ENCODE measurements at regions not wholly inside any gene's neighbourhood (a gene's known extent, or its start where the extent isn't known, plus 50 kb on each side); places are given as distances from the start of the nearest gene placed in this dataset.

- TF ChIP-seq CTCF (IDR thresholded peaks at IDR 0.05; ENCODE audit: control extremely low read depth, extremely low read depth), result no peak
- Histone ChIP-seq H3K4me3 (no peak overlapping the region), H3K27ac (ENCODE audit: low read depth in 1 of 2, low read length in 1 of 2) (no peak overlapping the region), H3K4me1 (ENCODE audit: control insufficient read depth in 5 of 5, insufficient read depth in 5 of 5, low read length in 5 of 5) (peaks cover 5 to 25% (median 14%) of the 10 kb centered on the region in 5 donors), H3K27me3 (ENCODE audit: control insufficient read depth in 3 of 3, insufficient read depth in 3 of 3, low read length in 2 of 3) (no peaks in the 10 kb centered on the region), H3K36me3 (ENCODE audit: control insufficient read depth in 4 of 4, insufficient read depth in 4 of 4, low read length in 4 of 4) (no peaks in the 10 kb centered on the region), H3K9ac (ENCODE audit: insufficient read depth in 1 of 2, low read length in 2 of 2) (no peak overlapping the region), H3K9me3 (ENCODE audit: control insufficient read depth in 4 of 4, insufficient read depth in 3 of 4, low read length in 3 of 4) (no peaks in the 10 kb centered on the region)
- no peak for ATAC-seq (ENCODE audit: insufficient read depth, low FRiP score)
- 95 to 97% methylated on average over 9 of the region's 9 CpGs for WGBS, 2 donors
- DNase-seq, result no peak
Measured at GRCh38 chr9:129380961-129381401, 202.9 kb upstream of the IER5L start.

DNA sequence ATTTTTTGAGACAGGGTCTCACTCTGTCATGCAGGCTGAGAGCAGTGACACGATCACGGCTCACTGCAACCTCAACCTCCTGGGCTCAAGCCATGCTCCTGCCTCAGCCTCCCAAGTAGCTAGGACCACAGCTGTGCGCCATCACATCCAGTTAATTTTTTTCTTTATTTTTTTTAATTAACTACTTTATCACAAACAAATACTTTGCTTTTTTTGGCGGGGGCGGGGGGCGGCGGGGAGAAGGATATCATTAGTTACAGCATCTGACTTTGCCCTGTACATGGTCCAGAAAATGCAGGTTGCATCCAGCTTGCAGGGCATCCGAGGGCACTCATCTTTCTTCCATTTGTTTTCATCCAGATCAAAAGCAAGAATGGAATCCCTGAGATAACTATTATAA, 201.8 kb upstream of the IER5L start:
- H3K4me1 ChIP-seq (ENCODE audit: control insufficient read depth in 5 of 5, insufficient read depth in 5 of 5, low read length in 5 of 5), result peaks cover 5 to 25% (median 14%) of the 10 kb centered on the region in 5 donors
- no peaks in the 10 kb centered on the region for H3K9me3 ChIP-seq (ENCODE audit: control insufficient read depth in 4 of 4, insufficient read depth in 3 of 4, low read length in 3 of 4)
- H3K4me3 ChIP-seq, result no peak overlapping the region
- no peaks in the 10 kb centered on the region for H3K27me3 ChIP-seq (ENCODE audit: control insufficient read depth in 3 of 3, insufficient read depth in 3 of 3, low read length in 2 of 3)
- no peaks in the 10 kb centered on the region for H3K36me3 ChIP-seq (ENCODE audit: control insufficient read depth in 4 of 4, insufficient read depth in 4 of 4, low read length in 4 of 4)
- no peak for ATAC-seq (ENCODE audit: insufficient read depth, low FRiP score)
- H3K27ac ChIP-seq (ENCODE audit: low read depth in 1 of 2, low read length in 1 of 2), result no peak overlapping the region
- WGBS, 2 donors, result 81 to 91% methylated on average over 8 of the region's 8 CpGs
- peak in 2 of 3 donors; percentile 64 to 72 for DNase-seq
- TF ChIP-seq CTCF (IDR thresholded peaks at IDR 0.05; ENCODE audit: control extremely low read depth, extremely low read depth), result no peak
- peak overlapping the region in 1 of 2 donors; percentile 30 for H3K9ac ChIP-seq (ENCODE audit: insufficient read depth in 1 of 2, low read length in 2 of 2)

DNA sequence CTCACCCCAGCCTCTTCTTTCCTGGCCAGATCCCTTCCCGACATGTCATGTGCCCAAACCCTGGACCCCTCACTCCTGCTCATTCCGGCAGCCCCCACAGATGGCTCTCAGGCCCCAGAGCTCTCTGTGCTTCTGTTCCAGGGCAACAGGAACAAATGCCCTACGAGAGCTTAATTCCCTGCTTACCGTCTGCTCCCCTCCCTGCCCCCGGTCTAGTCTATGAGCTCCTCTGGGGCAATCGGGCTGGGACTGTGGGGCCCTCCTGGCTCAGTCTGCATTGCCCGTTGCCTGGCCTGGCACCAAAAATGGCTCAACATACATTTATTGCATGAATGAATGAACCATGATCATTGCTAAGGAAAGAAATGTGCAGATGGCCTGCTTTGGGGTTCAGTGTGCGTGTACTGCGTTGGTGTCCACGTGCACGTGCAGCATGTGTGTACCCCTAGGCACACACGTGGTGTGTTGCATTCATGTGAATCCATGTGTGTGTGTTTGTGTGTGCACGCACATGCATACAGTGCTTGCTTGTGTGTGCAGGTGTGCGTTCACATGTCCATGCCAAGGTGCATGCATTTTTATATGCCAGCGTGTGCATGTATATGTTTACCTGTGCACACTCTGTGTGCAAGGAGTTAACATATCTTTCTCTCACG, 201.2 kb upstream of the IER5L start:
- peak overlapping the region in 1 of 2 donors; percentile 26 for H3K9ac ChIP-seq (ENCODE audit: insufficient read depth in 1 of 2, low read length in 2 of 2)
- 89 to 91% methylated on average over 16 of the region's 16 CpGs for WGBS, 2 donors
- no peaks in the 10 kb centered on the region for H3K36me3 ChIP-seq (ENCODE audit: control insufficient read depth in 4 of 4, insufficient read depth in 4 of 4, low read length in 4 of 4)
- peaks cover 5 to 25% (median 14%) of the 10 kb centered on the region in 5 donors for H3K4me1 ChIP-seq (ENCODE audit: control insufficient read depth in 5 of 5, insufficient read depth in 5 of 5, low read length in 5 of 5)
- no peaks in the 10 kb centered on the region for H3K9me3 ChIP-seq (ENCODE audit: control insufficient read depth in 4 of 4, insufficient read depth in 3 of 4, low read length in 3 of 4)
- H3K27ac ChIP-seq (ENCODE audit: low read depth in 1 of 2, low read length in 1 of 2), result no peak overlapping the region
- ATAC-seq (ENCODE audit: insufficient read depth, low FRiP score) (no peak), DNase-seq (no peak)
- TF ChIP-seq CTCF (IDR thresholded peaks at IDR 0.05; ENCODE audit: control extremely low read depth, extremely low read depth), result no peak
- H3K4me3 ChIP-seq, result no peak overlapping the region
- H3K27me3 ChIP-seq (ENCODE audit: control insufficient read depth in 3 of 3, insufficient read depth in 3 of 3, low read length in 2 of 3), result no peaks in the 10 kb centered on the region

All from lung (tissue), 11 donors.